GM21786 (cell line): ENCODE measurements at regions not wholly inside any gene's neighbourhood (a gene's known extent, or its start where the extent isn't known, plus 50 kb on each side); places are given as distances from the start of the nearest gene placed in this dataset.
A peak's percentile ranks its signal among the peaks of the same experiment; 100 is the strongest.

ENCODE experiments used
- ATAC-seq: cut with Tn5 transposase; IDR thresholded peaks from one replicate; pipeline ENCODE4 v1.9.1; 2021; ENCODE audit not compliant: unreplicated experiment

GRCh38 chr7:17638727-17639126 is 301.6 kb downstream of the SNX13 start:
- no peak for ATAC-seq

DNA sequence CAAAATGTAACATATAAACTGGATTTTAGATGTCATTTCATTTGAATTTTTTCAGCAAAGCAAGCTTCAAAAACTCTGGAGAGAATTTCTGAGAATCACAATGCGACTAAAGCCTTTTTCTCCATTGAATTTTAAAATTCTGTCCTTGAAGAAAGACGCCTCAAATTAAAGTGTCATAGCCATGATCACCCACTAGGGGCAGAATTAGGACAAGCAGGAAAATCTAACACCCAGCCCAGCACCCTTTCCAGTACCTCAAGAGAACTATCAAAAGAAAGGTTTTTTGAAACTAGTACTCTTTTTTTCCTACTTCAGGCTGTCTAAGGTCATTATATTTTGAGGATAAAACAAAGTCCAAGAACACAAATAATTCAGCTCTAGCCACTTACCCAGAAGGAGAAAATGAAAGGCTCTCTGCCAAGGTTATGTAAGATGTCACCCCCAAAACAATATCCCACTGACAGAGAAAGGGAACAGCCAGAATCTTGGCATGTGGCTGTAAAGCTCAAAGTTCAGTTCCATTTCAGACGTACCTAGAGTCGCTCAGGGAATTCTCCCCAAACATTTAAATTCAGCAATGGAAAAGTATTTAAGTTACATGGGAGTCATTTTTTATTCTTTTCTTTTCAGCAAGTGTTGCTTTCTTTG is 299.4 kb downstream of the SNX13 start:
- ATAC-seq, result peak; percentile 48

DNA sequence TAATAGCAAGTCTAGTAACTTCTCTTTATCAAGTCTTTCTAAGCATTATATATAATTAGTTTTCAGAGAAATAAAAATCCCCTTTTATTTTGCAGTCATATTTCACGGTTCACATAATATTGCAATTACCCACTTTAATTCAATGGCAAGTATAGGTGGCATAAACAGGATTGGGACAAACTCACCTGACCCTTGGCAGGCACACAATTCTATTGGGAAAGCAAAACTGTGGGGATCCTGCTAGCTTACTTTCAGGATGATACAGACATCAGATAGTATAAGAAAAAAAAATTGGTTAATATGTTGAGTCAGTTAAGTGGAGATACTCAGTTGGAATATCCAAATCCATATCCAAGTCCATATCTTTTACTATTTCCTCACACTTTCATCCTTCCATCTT is 294.8 kb downstream of the SNX13 start:
- ATAC-seq, result no peak

- ATAC-seq, result no peak
Measured at GRCh38 chr7:17646253-17646956, 293.9 kb downstream of the SNX13 start.

DNA sequence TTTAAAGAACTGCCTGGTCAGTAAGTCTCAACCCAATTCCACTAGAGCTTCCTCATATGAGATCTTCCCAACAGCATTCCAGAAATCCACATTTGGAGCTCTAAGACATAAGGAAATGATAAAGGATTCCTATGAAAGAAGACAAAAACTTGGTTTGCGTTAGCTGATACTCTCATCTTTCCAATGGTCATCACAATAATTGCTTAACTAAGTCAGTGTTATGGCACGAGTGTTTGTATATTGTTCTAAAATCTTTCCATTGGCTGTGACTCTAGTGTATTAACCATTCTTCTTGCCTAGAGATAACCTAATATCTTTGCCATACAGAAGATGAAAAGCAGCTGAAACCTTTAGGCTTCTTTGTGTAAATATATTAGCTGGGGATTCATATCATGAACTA is 289.0 kb downstream of the SNX13 start:
- ATAC-seq, result no peak

GRCh38 chr7:17651863-17652385 is 288.4 kb downstream of the SNX13 start:
- no peak for ATAC-seq

DNA sequence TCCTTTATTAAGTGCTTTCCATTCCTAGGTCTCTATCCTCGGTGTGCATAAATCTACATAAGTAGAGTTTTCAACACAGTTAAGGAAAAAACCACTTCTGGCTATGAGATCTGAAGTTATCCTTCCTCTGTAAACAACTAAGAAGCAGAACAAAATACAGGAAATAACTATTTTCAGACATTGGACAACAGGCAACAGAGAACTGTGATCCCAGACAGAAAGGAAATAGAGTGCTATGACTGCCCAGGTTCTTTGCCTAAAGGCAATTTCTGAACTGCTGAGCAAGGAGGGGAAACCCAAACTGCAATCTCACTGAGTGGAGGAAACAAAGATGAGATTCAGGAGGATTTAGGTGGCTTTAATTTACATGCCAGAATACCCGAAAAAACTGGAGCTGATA is 285.4 kb downstream of the SNX13 start:
- ATAC-seq, result no peak

- ATAC-seq, result no peak
Measured at GRCh38 chr7:17659126-17659525, 281.2 kb downstream of the SNX13 start.

GRCh38 chr7:17660116-17660515 is 280.2 kb downstream of the SNX13 start:
- ATAC-seq, result no peak

DNA sequence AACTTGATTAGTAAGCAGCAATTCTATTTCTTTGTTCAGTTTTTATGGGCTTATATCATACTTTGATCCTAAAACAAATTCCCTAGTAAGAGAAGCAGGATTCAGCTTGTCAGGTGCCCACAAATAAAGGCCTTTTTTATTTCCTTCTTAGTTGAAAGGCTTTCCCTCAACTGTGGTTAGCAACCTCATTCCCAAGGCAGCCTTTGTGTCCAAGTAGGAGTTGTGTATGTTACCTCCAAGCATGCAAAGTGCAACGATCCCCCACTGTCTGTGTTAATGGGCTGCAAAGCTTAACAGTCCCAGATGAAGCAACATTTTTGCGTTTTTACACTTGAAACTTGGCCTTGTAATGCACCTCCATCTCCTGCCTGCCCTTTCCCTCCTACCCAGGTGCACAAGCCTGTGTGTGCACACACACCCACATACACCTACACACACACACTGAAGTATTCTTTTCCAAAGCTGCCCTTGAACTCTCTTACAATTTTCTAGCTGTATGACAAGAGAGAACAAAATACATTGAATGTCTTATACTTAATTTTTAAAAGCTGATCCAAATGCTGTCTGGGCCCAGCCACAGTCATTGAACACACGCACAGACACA is 278.2 kb downstream of the SNX13 start:
- ATAC-seq, result no peak

DNA sequence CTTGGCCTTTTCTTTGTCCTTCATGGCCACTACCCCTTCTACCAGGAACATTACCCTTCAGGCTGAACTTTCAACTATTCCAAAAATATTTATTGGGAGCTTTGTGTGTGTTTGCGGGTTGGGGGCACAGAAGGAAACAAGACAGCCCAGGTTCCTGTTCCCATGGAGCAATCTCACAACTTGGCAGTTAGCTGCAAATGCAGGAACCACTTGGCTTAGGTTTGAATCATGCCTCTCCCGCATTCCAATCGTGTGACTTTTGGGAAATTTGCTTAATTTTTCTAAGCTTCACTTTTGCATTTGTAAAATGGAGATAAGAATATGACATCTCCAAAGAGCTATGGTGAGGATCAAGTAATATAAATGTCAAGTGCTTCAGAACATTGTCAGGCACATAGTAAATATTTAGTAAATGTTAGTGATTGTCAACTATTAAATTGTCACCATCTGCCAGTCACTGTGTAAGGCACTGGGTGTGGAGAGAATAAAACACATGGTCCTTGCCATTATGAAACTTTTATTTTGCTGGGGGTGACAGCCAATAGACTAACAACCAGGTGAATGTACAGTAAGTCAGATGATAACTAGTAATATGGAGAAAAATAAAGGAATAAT is 277.1 kb downstream of the SNX13 start:
- ATAC-seq, result no peak

GRCh38 chr7:17665029-17665428 is 275.3 kb downstream of the SNX13 start:
- ATAC-seq, result no peak

DNA sequence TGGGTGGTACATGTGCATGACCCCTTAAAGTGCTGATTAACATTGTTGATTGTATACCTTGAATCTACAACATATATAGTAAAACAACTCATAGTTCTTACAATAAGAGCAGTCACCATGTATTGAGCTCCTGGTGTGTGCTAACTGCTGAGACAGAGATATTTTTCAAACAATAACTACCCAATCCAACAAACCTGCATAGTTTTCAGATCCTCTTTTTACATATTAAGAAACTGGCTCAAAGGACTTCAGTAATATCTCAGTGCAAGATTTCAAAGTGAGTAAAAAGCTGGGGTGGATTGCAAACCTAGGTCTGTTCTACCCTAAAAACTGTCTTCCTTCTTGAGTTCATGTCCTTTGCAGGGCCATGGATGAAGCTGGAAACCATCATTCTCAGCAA is 272.2 kb downstream of the SNX13 start:
- peak; percentile 73 for ATAC-seq

- no peak for ATAC-seq
Measured at GRCh38 chr7:17669204-17669603, 271.1 kb downstream of the SNX13 start.

- ATAC-seq, result no peak
Measured at GRCh38 chr7:17671956-17672355, 268.3 kb downstream of the SNX13 start.

DNA sequence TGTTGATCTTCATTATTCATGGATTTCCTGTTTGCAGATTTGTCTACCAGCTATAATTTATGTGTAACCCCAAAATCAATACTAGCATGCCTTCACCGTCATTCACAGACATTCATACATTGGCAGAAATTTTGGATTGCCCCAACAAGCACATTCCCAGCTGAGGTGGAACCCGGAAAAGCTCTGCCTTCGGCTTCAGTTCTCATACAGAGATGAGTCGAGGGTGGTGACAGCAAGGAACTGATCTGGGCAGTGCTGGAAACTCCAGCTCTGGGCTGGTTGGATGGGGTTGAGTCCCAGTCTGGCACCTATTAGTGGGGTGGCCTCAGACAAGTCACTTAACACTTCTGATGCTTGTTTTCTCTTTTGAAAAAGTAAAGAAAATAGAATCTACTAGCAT is 267.5 kb downstream of the SNX13 start:
- no peak for ATAC-seq

DNA sequence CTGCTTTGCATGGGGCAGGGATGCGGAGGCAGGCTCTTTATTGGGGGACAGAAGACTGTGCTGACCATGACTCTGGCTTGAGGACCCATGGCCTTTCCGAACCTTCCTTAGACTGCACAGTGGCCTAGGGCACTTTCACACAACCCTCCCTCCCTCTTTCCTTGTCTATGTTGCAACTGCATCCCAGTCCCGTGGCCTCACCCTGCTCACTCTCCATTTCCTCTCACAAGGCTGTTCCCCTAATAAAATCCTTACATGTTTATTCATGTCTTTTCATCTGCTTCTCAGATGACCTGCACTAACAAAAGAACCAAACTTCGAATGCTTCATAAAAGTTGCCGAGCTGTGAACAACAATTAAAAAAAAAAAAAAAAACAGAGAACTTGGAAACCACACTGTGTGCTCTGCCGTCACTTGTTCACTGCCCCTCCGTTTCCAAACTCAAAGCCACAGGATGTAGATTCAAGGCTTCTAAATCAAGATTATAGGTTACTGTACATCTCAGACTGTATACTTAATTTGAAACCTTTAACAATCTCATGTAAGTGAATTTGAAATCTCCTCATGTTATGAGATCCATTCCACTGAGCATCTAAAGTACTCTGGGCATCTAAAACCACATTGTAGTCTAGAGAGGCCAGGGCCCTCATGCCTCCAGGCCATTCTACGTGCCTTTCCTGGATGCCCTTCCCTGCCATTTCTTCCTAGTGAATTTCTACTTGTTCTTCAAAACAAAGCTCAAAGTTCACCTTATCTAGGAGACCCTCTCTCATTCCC is 265.9 kb downstream of the SNX13 start:
- ATAC-seq, result no peak

- no peak for ATAC-seq
Measured at GRCh38 chr7:17674943-17675608, 265.2 kb downstream of the SNX13 start.

DNA sequence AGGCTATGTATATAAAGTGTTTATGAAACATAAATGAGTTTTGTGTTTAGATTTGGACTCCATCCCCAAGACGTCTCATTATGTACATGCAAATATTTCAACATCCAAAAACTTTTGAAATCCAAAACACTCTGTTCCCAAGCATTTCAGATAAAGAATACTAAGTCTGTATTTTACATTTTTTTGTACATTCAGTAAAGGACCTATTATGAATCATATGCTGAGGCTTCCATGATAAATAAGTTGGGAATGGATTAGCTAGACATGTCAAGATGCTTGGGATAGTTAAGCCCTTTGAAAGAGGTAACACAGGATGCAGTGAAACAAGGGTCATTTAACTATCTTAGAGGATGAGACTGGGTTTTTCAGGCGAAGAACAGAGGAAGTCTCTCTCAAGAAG is 262.9 kb downstream of the SNX13 start:
- no peak for ATAC-seq

GRCh38 chr7:17678896-17679295 is 261.4 kb downstream of the SNX13 start:
- no peak for ATAC-seq
